HEK293T (cell line): ENCODE measurements at regions not wholly inside any gene's neighbourhood (a gene's known extent, or its start where the extent isn't known, plus 50 kb on each side); places are given as distances from the start of the nearest gene placed in this dataset.

Experiments
- CTBP1 ChIP-seq: fragments of 450-650 bp; IDR thresholded peaks from 2 replicates; pipeline ENCODE4 v1.6.1; 2016; ENCODE audit warnings: borderline replicate concordance
- TARDBP ChIP-seq: fragments of 450-650 bp; IDR thresholded peaks from 2 replicates; pipeline ENCODE4 v1.6.1; 2016
- ZNF384 ChIP-seq: fragments of 450-650 bp; IDR thresholded peaks from 2 replicates; pipeline ENCODE4 v1.6.1; 2016

GRCh38 chr2:7925506-7925905 lies 756.4 kb upstream of the ID2 start:
- TF ChIP-seq TARDBP, result no peak
- TF ChIP-seq CTBP1, result no peak
- no peak for TF ChIP-seq ZNF384
